ENCODE measurements at regions not wholly inside any gene's neighbourhood (a gene's known extent, or its start where the extent isn't known, plus 50 kb on each side); places are given as distances from the start of the nearest gene placed in this dataset.

DNA sequence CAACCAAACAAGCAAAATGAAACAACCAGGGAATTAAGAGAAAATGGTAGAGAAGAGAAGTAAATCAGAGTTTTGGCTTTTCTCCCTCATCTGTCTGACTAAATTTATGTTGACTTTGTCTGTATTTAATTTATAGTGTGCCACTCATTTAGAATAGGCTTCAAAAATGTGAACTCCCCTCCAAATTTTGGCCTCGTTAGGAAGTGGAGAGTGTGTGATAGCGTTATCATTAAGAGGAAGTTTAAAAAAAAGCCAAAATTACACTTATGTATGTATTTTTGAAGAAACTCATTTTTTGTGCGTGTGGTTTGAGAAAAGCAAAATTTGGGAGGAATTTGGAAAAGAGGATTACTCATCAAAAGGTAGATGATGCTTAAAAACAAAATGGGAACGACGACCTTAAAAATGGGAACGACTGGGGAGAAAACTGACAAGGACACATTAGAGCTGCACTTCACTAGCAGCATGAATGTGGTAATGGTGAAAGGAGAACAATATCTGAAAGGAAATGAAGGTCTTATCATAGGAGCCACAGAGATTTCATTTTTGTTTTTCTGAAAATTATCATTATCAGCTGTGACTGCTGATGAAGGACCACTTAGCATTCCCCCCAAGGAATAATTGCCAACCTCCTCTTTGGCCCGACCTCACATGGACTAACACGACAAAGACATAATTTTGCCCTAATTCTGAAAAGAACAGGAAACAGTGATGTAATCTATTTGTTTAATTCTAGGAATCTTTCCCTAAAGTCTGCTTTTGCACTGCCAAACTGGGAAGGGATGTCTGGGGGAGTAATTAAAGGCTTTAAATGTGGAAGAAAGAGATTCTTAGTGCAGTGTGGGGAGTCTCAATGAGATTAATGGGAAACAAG lies 163.2 kb upstream of the P2RY1 start:
- Histone ChIP-seq H3K36me3 (replicated peaks; ENCODE audit: insufficient read depth, low read depth) (no peaks in the 10 kb centered on the region), H3K4me3 (no peak overlapping the region), H2AFZ (no peak overlapping the region), H3K4me1 (ENCODE audit: insufficient read depth) (no peaks in the 10 kb centered on the region), H3K27ac (no peak overlapping the region), H3K79me2 (no peaks in the 10 kb centered on the region), H3K4me2 (no peak overlapping the region), H3K9me3 (ENCODE audit: low read depth) (no peaks in the 10 kb centered on the region), H4K20me1 (ENCODE audit: insufficient read depth, poor library complexity, severe bottlenecking) (no peaks in the 10 kb centered on the region), H3K9me2 (replicated peaks; ENCODE audit: insufficient read depth) (no peaks in the 10 kb centered on the region), H3K27me3 (no peaks in the 10 kb centered on the region)
- no peak for DNase-seq (ENCODE audit: low spot score)
- no peak for TF ChIP-seq EZH2phosphoT487 (IDR thresholded peaks at IDR 0.05; ENCODE audit: low read depth, severe bottlenecking, unreplicated experiment)
- TF ChIP-seq EZH2 (IDR thresholded peaks at IDR 0.05; ENCODE audit: borderline replicate concordance), result no peak
- no peak for TF ChIP-seq CTCF (IDR thresholded peaks at IDR 0.05; ENCODE audit: poor library complexity)
- WGBS (ENCODE audit: low lambda C conversion rate, missing lambda C conversion rate), result 84% methylated on average over 8 of the region's 8 CpGs

DNA sequence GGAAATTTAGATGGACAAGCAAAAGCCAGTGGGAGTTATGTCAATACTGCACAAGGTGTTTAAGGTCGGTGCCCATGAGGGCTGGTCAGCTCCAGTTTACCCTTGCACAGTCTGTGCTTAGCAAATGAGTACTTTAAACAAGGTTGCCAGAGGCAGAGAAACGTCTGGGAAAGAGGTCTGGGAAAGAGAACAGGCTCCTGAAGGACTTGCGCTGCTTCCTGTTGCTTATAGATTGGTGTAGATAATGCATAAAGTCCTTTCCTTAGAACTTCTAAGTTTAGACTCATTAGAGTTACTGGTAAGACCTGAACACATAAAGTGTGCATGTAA lies 162.6 kb upstream of the P2RY1 start:
- no peak overlapping the region for H3K27ac ChIP-seq
- H3K79me2 ChIP-seq, result no peaks in the 10 kb centered on the region
- H3K4me2 ChIP-seq, result no peak overlapping the region
- no peaks in the 10 kb centered on the region for H4K20me1 ChIP-seq (ENCODE audit: insufficient read depth, poor library complexity, severe bottlenecking)
- no peaks in the 10 kb centered on the region for H3K9me2 ChIP-seq (replicated peaks; ENCODE audit: insufficient read depth)
- no peaks in the 10 kb centered on the region for H3K4me1 ChIP-seq (ENCODE audit: insufficient read depth)
- WGBS (ENCODE audit: low lambda C conversion rate, missing lambda C conversion rate), result 47% methylated on average over 3 of the region's 3 CpGs
- H3K36me3 ChIP-seq (replicated peaks; ENCODE audit: insufficient read depth, low read depth), result no peaks in the 10 kb centered on the region
- TF ChIP-seq EZH2phosphoT487 (IDR thresholded peaks at IDR 0.05; ENCODE audit: low read depth, severe bottlenecking, unreplicated experiment), result no peak
- no peak for TF ChIP-seq CTCF (IDR thresholded peaks at IDR 0.05; ENCODE audit: poor library complexity)
- TF ChIP-seq EZH2 (IDR thresholded peaks at IDR 0.05; ENCODE audit: borderline replicate concordance), result no peak
- no peak overlapping the region for H2AFZ ChIP-seq
- no peak overlapping the region for H3K4me3 ChIP-seq
- H3K27me3 ChIP-seq, result no peaks in the 10 kb centered on the region
- no peaks in the 10 kb centered on the region for H3K9me3 ChIP-seq (ENCODE audit: low read depth)
- no peak for DNase-seq (ENCODE audit: low spot score)

DNA sequence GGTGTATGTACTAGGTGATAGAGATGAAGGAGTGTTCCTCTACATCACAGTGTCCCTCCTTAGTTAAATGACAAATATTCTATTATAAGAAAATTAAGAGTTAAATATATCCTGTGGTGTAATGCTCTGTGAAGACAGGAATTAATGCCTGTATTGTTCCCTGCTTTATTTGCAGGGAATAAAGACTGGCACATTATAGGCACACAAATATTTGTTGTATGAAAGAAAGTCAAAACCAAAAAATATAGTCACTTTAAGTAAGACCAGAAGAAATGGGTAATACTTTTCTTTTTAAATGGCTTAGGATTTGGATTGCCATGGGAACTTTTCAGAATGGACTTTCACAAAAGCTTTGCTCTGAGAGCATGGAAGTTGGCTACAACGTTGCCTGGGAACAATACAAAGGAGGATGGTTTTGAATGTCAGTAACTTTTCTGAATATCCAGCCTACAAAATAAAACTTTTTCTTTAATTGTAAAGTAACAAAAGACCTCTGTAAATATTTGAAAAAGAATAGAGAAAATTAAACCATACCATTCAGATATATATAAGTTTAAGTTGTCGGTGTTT lies 158.0 kb upstream of the P2RY1 start:
- no peak overlapping the region for H3K27ac ChIP-seq
- no peaks in the 10 kb centered on the region for H4K20me1 ChIP-seq (ENCODE audit: insufficient read depth, poor library complexity, severe bottlenecking)
- H2AFZ ChIP-seq, result no peak overlapping the region
- no peaks in the 10 kb centered on the region for H3K9me3 ChIP-seq (ENCODE audit: low read depth)
- no peaks in the 10 kb centered on the region for H3K36me3 ChIP-seq (replicated peaks; ENCODE audit: insufficient read depth, low read depth)
- H3K9me2 ChIP-seq (replicated peaks; ENCODE audit: insufficient read depth), result no peaks in the 10 kb centered on the region
- WGBS (ENCODE audit: low lambda C conversion rate, missing lambda C conversion rate), result 93% methylated on average over 2 of the region's 2 CpGs
- DNase-seq (ENCODE audit: low spot score), result no peak
- no peaks in the 10 kb centered on the region for H3K4me1 ChIP-seq (ENCODE audit: insufficient read depth)
- no peak overlapping the region for H3K4me2 ChIP-seq
- no peaks in the 10 kb centered on the region for H3K27me3 ChIP-seq
- TF ChIP-seq EZH2phosphoT487 (IDR thresholded peaks at IDR 0.05; ENCODE audit: low read depth, severe bottlenecking, unreplicated experiment) (no peak), CTCF (IDR thresholded peaks at IDR 0.05; ENCODE audit: poor library complexity) (no peak), EZH2 (IDR thresholded peaks at IDR 0.05; ENCODE audit: borderline replicate concordance) (no peak)
- no peaks in the 10 kb centered on the region for H3K79me2 ChIP-seq
- H3K4me3 ChIP-seq, result no peak overlapping the region

Data from hepatocyte (in vitro differentiated cells).